Astrocyte of the spinal cord (primary cell): ENCODE measurements at regions not wholly inside any gene's neighbourhood (a gene's known extent, or its start where the extent isn't known, plus 50 kb on each side); places are given as distances from the start of the nearest gene placed in this dataset.
A peak's percentile ranks its signal among the peaks of the same experiment; 100 is the strongest.

ENCODE experiments used
- DNase-seq: peaks from one replicate; pipeline ENCODE4 v3.0.0; 2011; ENCODE audit warnings: low read depth, low spot score
- H3K4me3 ChIP-seq: 2 replicates; pipeline ENCODE4 v1.5.1; 2011; ENCODE audit warnings: low read depth, mild to moderate bottlenecking, low read length, moderate library complexity
- in situ Hi-C: cut with HindIII; loops from 2 replicates; pipeline ENCODE4 v1.10.0; 2017; ENCODE audit warnings: low sequenced_read_pairs
- TF ChIP-seq, protein P1 (sequence below): IDR thresholded peaks from 2 replicates; pipeline ENCODE4 v1.5.1; 2012; ENCODE audit warnings: low read depth, mild to moderate bottlenecking, low read length, inconsistent platforms

DNA sequence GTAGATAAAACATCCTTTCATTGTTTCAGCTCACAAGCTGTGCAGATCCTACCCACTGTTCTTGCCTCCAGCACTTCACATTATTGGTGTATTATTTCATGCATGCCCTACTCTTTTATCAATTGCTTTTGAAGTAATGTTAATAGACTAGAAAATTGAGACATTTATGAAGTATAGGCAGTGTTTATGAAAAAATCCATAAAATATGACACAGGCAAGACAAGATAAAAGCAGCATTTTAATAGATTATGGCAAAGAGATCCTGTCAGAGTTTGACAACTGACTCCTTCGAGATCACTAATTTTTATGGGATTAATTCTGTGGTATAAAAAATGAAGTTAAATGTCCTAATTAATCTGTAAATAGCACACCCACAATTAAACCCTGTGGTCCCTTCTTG, 217.2 kb upstream of the NANOGP8 start:
- TF ChIP-seq, protein P1, sequence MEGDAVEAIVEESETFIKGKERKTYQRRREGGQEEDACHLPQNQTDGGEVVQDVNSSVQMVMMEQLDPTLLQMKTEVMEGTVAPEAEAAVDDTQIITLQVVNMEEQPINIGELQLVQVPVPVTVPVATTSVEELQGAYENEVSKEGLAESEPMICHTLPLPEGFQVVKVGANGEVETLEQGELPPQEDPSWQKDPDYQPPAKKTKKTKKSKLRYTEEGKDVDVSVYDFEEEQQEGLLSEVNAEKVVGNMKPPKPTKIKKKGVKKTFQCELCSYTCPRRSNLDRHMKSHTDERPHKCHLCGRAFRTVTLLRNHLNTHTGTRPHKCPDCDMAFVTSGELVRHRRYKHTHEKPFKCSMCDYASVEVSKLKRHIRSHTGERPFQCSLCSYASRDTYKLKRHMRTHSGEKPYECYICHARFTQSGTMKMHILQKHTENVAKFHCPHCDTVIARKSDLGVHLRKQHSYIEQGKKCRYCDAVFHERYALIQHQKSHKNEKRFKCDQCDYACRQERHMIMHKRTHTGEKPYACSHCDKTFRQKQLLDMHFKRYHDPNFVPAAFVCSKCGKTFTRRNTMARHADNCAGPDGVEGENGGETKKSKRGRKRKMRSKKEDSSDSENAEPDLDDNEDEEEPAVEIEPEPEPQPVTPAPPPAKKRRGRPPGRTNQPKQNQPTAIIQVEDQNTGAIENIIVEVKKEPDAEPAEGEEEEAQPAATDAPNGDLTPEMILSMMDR, result no peak
- H3K4me3 ChIP-seq, result no peak overlapping the region
- in situ Hi-C loops, result no loop called here
- no peak for DNase-seq

DNA sequence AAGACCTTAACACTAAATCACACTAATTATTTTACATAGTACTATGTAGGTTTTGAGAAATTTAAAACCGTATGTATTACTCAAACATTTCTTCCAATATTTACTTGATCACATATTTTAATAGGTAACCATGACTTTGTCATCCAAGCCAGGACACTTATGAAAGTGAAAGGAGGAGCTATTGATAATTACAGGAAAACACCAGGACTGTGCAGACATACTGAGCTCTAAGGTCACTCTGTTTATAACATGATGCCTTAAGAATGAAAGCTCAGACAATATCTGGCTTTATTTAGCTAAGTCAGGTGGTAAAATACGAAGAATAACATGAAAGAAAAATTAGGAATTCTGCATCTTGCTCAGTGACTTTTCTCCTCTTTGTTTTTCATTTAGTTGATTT, 216.0 kb upstream of the NANOGP8 start:
- no peak overlapping the region for H3K4me3 ChIP-seq
- no peak for DNase-seq
- in situ Hi-C loops, result no loop called here
- TF ChIP-seq, protein P1, result no peak

DNA sequence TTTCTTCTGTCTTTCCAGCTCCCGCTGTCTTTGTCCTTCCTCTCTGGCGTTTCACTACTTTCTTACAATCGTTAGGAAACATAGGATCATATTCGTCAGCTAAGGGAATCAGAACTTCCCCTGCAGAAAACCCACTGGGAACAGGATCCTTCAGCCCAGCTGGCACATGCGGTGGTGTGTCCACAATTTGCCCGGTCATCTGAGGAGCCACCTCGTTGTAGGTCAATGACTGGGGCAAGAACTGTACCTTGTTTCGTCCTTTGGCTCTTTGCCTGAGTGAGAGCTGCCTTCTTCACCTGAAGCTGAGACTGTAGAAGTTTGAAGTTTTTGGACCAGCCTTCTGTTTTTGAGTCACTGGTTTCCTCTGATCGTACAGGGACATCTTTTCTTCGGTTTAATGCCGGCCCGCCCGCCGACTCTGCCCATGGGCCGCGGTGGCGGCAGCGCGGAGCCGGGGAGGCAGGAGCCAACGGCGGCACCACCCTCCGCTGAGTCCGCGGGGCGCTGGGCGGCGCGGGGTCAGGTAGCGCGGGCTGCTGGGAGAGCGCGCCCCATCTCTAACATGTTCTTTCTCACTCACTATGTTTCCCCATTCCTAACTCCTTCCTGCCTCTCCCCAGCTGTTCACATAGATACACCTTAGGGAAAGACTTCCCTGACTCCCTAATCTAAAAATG, 214.1 kb upstream of the NANOGP8 start:
- in situ Hi-C loops, result no loop called here
- no peak overlapping the region for H3K4me3 ChIP-seq
- TF ChIP-seq, protein P1, result no peak
- no peak for DNase-seq

DNA sequence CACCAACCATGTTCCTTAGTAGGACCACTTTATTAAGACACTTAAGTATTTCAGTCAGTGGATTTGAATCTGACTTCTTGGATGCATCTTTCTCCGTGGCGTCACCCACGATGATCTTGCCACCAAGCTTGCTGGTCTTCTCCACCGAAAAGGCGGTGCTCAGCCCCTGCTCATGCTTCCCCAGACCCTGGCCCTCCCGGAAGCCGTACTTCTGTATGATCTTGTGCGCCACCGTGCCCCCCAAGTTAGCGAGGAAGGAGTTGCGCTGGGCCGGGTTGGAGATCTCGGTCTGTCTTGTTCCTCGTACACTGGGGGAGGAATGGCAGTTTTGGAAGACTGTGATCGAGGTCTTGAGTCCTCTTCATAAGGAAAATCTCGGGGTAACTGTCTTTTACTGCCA, 213.4 kb upstream of the NANOGP8 start:
- no peak for DNase-seq
- TF ChIP-seq, protein P1, result no peak
- no peak overlapping the region for H3K4me3 ChIP-seq
- in situ Hi-C loops, result no loop called here

DNA sequence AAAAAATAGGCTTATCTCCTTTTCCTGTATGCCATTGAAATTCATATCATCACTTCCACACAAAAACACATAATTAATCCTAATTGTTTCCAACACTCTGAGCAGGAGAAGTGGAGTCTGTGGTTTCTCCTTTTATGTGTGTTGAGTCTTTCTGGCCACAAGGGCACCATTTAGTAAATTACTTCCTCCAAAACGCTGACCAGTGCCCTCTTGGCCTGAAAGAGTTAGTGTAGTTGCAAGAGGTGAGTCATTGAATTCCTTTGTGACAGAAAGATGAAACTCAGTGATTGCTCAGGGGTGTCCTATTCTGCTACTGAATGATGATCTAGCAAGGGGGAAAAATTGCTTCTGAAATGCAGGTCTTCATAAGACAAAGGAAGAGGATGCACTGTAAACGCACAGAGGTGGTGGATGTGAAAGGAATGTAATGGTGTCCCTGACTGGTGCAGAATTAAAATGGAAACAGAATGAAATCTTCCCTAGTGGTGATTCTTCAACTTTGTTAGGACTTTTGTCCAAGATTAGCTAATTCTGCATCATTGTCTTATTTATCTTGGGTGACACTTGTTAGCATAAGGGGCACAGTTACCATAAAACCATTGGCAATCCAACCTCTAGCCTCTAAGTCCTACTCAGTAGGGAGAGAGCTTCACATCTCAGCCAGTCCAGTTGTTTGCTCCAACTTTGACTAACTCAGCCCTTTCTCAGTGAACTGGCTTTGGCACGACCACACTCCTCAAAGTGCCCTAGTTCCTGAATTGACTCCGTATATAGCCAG, 208.4 kb upstream of the NANOGP8 start:
- in situ Hi-C loops, result no loop called here
- H3K4me3 ChIP-seq, result no peak overlapping the region
- DNase-seq, result peak; percentile 66
- TF ChIP-seq, protein P1, result no peak

DNA sequence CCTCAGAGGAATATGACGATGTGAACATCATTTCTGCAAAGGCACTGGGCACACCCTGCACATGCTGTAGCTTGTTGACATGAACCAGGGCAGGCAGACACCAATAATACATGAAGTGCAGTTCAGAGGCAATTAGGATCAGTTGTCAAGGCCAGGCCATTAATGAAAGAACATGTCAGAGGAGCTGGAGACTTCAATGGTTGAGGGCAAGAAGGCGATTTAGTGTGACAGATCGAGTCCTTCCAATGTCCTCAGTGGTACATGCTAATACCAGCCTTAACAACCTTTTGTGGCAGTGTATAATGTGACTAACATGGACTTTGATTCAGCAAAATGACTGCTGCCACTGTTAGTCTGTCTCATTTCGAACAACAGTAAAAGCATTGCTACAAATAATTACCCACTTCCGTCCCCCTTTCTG, 205.2 kb upstream of the NANOGP8 start:
- DNase-seq, result no peak
- TF ChIP-seq, protein P1, result no peak
- H3K4me3 ChIP-seq, result no peak overlapping the region
- in situ Hi-C loops, result no loop called here
